ENCODE measurements at regions not wholly inside any gene's neighbourhood (a gene's known extent, or its start where the extent isn't known, plus 50 kb on each side); places are given as distances from the start of the nearest gene placed in this dataset.
A peak's percentile ranks its signal among the peaks of the same experiment; 100 is the strongest.

DNA sequence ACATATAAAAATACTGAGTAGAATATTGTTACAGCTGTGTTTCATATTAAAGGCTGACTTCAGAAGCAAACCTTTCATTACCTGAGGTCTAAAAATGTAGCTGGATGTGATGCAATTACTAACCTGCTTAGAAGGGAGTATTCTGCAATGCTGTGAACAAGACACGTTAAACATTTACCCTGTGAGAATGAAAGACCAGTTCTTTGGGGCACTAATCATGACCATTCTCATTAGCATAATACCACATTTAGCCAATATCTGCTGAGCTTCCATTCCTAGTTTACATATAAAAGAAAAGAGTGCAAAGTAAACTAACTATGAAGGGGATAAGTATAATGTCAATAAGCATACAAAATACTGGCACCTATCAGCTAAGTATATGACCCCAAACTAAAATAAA, 784.0 kb upstream of the KLHL29 start:
- no peak for TF ChIP-seq CTCF (IDR thresholded peaks at IDR 0.05; ENCODE audit: control insufficient read depth, extremely low read depth, insufficient read depth)
- DNase-seq (ENCODE audit: low read depth), result no peak
- no peak overlapping the region for H3K4me3 ChIP-seq (ENCODE audit: low read depth, low read length)

GRCh38 chr2:22604136-22604535, 780.8 kb upstream of the KLHL29 start:
- no peak for TF ChIP-seq CTCF (IDR thresholded peaks at IDR 0.05; ENCODE audit: control insufficient read depth, extremely low read depth, insufficient read depth)
- DNase-seq (ENCODE audit: low read depth), result no peak
- no peak overlapping the region for H3K4me3 ChIP-seq (ENCODE audit: low read depth, low read length)

- no peak overlapping the region for H3K4me3 ChIP-seq (ENCODE audit: low read depth, low read length)
- TF ChIP-seq CTCF (IDR thresholded peaks at IDR 0.05; ENCODE audit: control insufficient read depth, extremely low read depth, insufficient read depth), result no peak
- no peak for DNase-seq (ENCODE audit: low read depth)
Measured at GRCh38 chr2:22616031-22616430, 768.9 kb upstream of the KLHL29 start.

GRCh38 chr2:22623620-22624019, 761.4 kb upstream of the KLHL29 start:
- no peak for DNase-seq (ENCODE audit: low read depth)
- TF ChIP-seq CTCF (IDR thresholded peaks at IDR 0.05; ENCODE audit: control insufficient read depth, extremely low read depth, insufficient read depth), result no peak
- no peak overlapping the region for H3K4me3 ChIP-seq (ENCODE audit: low read depth, low read length)

GRCh38 chr2:22626621-22627020, 758.4 kb upstream of the KLHL29 start:
- TF ChIP-seq CTCF (IDR thresholded peaks at IDR 0.05; ENCODE audit: control insufficient read depth, extremely low read depth, insufficient read depth), result 0 out of 2 replicates have a peak, but pooled peaks have one; percentile 17
- H3K4me3 ChIP-seq (ENCODE audit: low read depth, low read length), result no peak overlapping the region
- DNase-seq (ENCODE audit: low read depth), result no peak

- TF ChIP-seq CTCF (IDR thresholded peaks at IDR 0.05; ENCODE audit: control insufficient read depth, extremely low read depth, insufficient read depth), result no peak
- DNase-seq (ENCODE audit: low read depth), result no peak
- no peak overlapping the region for H3K4me3 ChIP-seq (ENCODE audit: low read depth, low read length)
Measured at GRCh38 chr2:22628221-22628620, 756.8 kb upstream of the KLHL29 start.

DNA sequence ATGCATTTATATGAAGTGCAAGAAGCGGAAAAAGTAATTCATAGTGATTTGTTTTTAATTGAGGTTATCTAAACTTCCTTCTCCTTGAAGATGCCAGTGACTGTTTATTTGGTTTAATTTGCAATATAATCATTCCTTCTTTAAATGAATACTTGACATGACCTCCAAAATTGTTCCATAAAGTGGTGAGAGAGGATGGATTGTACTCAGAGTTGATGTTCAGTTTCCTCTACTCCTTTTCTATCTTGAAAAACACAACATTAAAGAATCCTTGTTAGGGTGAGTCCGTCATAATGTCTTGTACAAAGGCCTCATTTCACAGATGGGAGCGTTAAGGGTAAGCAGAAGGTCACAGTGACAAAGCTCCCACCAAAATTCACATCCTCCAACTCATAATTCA, 756.1 kb upstream of the KLHL29 start:
- DNase-seq (ENCODE audit: low read depth), result no peak
- no peak overlapping the region for H3K4me3 ChIP-seq (ENCODE audit: low read depth, low read length)
- no peak for TF ChIP-seq CTCF (IDR thresholded peaks at IDR 0.05; ENCODE audit: control insufficient read depth, extremely low read depth, insufficient read depth)

Data from LNCaP clone FGC (cell line).